Lung (tissue), 11 donors: ENCODE measurements at regions not wholly inside any gene's neighbourhood (a gene's known extent, or its start where the extent isn't known, plus 50 kb on each side); places are given as distances from the start of the nearest gene placed in this dataset.
"Not testable (repeated sequence)": the region's sequence is repeated elsewhere in the genome, so short reads cannot be mapped to it uniquely, and the experiment has no call there.

Source experiments
- ATAC-seq: fragments of 200-7000 bp; cut with Tn5 transposase; one replicate; pipeline ENCODE4 v1.9.1; 2020; ENCODE audit warnings: moderate number of reproducible peaks; ENCODE audit not compliant: insufficient read depth, low FRiP score
- DNase-seq, 3 donors: peaks; one replicate each; pipeline ENCODE4 v3.0.0-alpha.2; 2013 to 2017
- H3K27ac ChIP-seq, 2 donors: one replicate each; pipeline ENCODE4 v1.5.1; 2013; ENCODE audit warnings: mild to moderate bottlenecking in 2 of 2, moderate library complexity in 2 of 2, control low read depth in 1 of 2, inconsistent platforms in 1 of 2, low read depth in 1 of 2, low read length in 1 of 2
- H3K27me3 ChIP-seq, 3 donors: one replicate each; pipeline ENCODE4 v1.5.1; 2013; ENCODE audit warnings: low read length in 2 of 3; ENCODE audit not compliant: control insufficient read depth in 3 of 3, insufficient read depth in 3 of 3
- H3K36me3 ChIP-seq, 4 donors: one replicate each; pipeline ENCODE4 v1.5.1; 2013; ENCODE audit warnings: low read length in 4 of 4, mild to moderate bottlenecking in 1 of 4, moderate library complexity in 1 of 4; ENCODE audit not compliant: control insufficient read depth in 4 of 4, insufficient read depth in 4 of 4
- H3K4me1 ChIP-seq, 5 donors: one replicate each; pipeline ENCODE4 v1.5.1; 2013; ENCODE audit warnings: low read length in 5 of 5, mild to moderate bottlenecking in 2 of 5, moderate library complexity in 1 of 5; ENCODE audit not compliant: control insufficient read depth in 5 of 5, insufficient read depth in 5 of 5
- H3K4me3 ChIP-seq: one replicate; pipeline ENCODE4 v1.5.1; 2013; ENCODE audit warnings: mild to moderate bottlenecking, control low read depth, moderate library complexity
- H3K9ac ChIP-seq, 2 donors: one replicate each; pipeline ENCODE4 v1.5.1; 2013; ENCODE audit warnings: low read length in 2 of 2, control low read depth in 1 of 2; ENCODE audit not compliant: insufficient read depth in 1 of 2
- H3K9me3 ChIP-seq, 4 donors: one replicate each; pipeline ENCODE4 v1.5.1; 2013; ENCODE audit warnings: low read length in 3 of 4, mild to moderate bottlenecking in 1 of 4, moderate library complexity in 1 of 4; ENCODE audit not compliant: control insufficient read depth in 4 of 4, insufficient read depth in 3 of 4
- CTCF ChIP-seq: IDR thresholded peaks from 2 replicates; pipeline ENCODE4 v1.5.1; 2012; ENCODE audit warnings: mild to moderate bottlenecking; ENCODE audit errors: control extremely low read depth, extremely low read depth
- WGBS, 2 donors: extraction: QIAGEN DNeasy Blood & Tissue Kit; methylation state at CpG; one replicate each; pipeline ENCODE4 v1.1.7; 2013; 5-methylcytosine and 5-hydroxymethylcytosine counted together
- donor health status: control.
- donor health status: control.
- donor health status: Bipolar disorder and iron deficiency.
- donor health status: healthy.
- donor health status: DM: yes; HTN: yes; CAD: no.

- H3K4me1 ChIP-seq, result no peaks in the 10 kb centered on the region
- ATAC-seq (no peak), DNase-seq (no peak)
- H3K27ac ChIP-seq, result no peak overlapping the region
- H3K36me3 ChIP-seq, result no peaks in the 10 kb centered on the region
- 81 to 84% methylated on average over 4 of the region's 4 CpGs for WGBS, 2 donors
- H3K9me3 ChIP-seq, result peaks cover 0 to 4% (median 0%) of the 10 kb centered on the region in 4 donors
- H3K27me3 ChIP-seq, result no peaks in the 10 kb centered on the region
- no peak overlapping the region for H3K4me3 ChIP-seq
- TF ChIP-seq CTCF, result no peak
- H3K9ac ChIP-seq, result no peak overlapping the region
These were observed 67.5 kb upstream of the CACNA1D start for GRCh38 chr3:53426918-53427317.

- Histone ChIP-seq H3K4me1 (peaks cover 0 to 2% (median 0%) of the 10 kb centered on the region in 5 donors), H3K4me3 (no peak overlapping the region), H3K36me3 (no peaks in the 10 kb centered on the region), H3K9me3 (no peaks in the 10 kb centered on the region), H3K27me3 (peaks cover 0 to 2% (median 0%) of the 10 kb centered on the region in 3 donors), H3K9ac (no peak overlapping the region), H3K27ac (no peak overlapping the region)
- DNase-seq (no peak), ATAC-seq (no peak)
- 91 to 96% methylated on average over 4 of the region's 4 CpGs for WGBS, 2 donors
- TF ChIP-seq CTCF, result no peak
These were observed 57.6 kb upstream of the CACNA1D start for GRCh38 chr3:53436828-53437227.

- not testable (repeated sequence) for H3K4me3 ChIP-seq, ATAC-seq, H3K9me3 ChIP-seq, H3K27me3 ChIP-seq, H3K27ac ChIP-seq, H3K9ac ChIP-seq, H3K36me3 ChIP-seq, H3K4me1 ChIP-seq
- 79 to 82% methylated on average over 3 of the region's 3 CpGs for WGBS, 2 donors
- DNase-seq, result peak; percentile 16 to 81 (median 76)
These were observed 51.5 kb upstream of the CACNA1D start for GRCh38 chr3:53442863-53443262.
